HG03378 (cell line): ENCODE measurements at regions not wholly inside any gene's neighbourhood (a gene's known extent, or its start where the extent isn't known, plus 50 kb on each side); places are given as distances from the start of the nearest gene placed in this dataset.

Experiments used
- ATAC-seq: cut with Tn5 transposase; IDR thresholded peaks from one replicate; pipeline ENCODE4 v1.9.1; 2021; ENCODE audit warnings: mild to moderate bottlenecking, moderate library complexity; ENCODE audit not compliant: unreplicated experiment

DNA sequence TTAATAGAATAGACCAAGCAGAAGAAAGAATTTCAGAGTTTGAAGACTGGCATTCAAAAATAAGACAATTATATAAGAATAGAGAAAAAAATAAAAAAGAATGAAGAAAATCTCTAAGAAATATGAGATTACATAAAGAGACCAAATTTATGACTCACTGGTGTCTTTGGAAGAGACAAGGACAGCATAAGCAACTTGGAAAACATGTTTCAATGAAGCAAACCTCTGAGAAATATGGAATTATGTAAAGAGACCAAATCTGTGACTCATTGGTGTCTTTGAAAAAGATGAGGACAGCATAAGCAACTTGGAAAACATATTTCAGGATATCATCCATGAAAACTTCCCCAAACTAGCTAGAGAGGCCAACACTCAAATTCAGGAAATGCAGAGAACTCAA, 60.4 kb upstream of the LYPLAL1 start:
- no peak for ATAC-seq

DNA sequence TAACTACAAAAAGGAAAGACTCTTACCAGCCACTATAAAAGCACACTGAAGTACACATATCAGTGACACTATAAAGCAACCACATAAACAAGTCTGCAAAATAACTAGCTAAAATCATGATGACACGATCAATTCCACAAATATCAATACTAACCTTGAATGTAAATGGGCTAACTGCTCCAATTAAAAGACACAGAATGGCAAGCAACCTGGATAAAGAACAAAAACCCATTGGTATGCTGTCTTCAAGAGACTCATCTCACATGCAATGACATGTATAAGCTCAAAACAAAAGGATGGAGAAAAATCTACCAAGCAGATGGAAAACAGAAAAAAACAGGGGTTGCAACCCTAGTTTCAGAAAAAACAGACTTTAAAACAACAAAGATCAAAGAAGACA, 59.7 kb upstream of the LYPLAL1 start:
- no peak for ATAC-seq

DNA sequence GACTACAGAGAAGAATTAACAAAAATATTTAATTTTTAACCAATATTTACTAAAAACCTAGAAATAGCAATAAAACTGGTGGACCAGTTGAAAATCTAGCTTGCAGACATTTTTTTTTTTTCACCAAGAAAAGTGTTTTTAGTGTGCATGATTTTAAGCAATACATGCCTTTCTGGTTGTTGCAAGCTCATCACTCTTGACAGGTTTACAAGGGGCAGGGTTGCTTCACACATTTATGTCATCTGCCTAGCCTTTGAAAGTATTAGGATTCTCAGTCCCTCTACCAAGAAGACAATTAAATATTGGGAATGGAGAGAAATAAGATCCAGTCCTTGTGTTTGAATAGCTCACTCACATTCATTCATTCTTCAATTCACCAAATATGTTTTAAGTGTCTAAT, 53.8 kb upstream of the LYPLAL1 start:
- ATAC-seq = no peak

DNA sequence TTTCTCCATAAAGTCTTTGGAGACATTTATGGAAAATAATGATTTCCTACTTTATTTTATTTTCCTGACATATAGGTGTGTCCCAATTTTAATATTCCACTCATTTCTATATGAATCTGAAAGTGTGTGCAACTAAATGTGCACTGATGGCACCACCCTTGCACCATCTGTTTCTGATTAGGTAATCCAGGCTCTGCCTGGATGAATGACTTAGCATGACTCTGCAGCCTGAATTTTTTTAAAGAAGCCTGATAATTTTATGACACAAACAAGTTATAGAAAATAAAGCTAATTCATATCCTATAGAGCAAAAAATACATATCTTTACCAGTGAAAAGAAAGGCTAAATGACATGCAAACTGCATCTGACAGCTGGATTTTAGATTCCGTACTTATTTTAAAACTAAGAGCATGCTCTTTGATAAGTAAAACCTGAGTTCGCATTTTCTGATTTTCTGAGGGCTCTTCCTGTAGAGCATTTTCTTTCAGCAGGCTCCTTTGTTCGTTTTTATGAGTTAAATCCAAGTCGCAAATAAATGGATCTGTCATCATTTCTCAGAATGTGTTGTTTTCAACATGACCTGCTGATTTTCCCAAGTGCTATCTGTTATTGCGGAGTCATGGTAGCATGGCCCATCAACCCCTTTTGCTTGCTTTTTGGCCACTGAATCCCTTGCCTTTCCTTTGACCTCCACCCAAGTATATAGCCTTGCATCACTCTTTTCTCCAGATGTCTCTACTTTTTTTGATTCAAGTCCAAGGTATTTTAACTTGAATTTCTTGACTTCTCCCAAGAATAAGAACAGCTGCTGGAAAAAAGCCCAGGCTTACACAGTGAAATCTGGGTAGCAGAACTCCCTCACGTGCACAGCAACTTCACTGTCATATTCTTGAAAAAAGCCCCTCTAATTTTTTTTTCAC, 52.8 kb upstream of the LYPLAL1 start:
- no peak for ATAC-seq

DNA sequence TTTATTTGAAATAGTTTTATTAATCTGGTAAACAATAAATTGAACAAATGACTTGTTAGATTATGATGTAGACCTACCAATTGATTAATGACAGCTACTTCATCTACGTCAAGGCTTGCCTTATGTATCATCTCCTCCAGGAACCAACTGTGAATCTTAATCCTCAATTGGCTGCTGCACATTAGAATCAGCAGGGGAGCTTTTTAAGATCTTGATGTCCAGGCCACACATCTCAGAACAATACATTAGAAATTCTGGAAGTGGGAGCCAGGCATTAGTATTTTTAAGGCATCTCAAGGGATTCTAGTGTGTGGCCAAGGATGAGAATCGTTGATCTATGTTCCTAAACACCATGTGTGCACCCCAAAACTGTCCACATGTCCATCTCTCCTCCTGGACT, 52.0 kb upstream of the LYPLAL1 start:
- no peak for ATAC-seq

DNA sequence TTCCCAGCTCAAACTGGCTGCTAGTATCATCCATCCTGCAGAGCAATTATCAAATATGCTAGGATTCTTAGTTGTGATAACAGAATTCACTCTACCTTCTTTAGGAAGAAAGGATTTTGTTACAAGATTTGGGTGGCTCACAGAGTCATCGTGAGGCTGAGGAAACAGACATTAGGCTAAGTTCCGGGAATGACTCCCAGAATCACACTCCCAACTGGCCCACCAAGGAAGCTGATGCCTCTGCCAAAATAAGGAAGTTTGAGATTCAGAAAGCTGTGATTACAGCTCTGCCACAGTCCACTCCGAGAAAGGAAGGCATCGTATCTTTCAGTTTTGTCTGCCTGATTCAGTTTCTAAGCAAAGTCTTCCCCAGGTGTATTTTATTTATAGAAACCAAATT, 50.6 kb upstream of the LYPLAL1 start:
- no peak for ATAC-seq
